ENCODE measurements at regions not wholly inside any gene's neighbourhood (a gene's known extent, or its start where the extent isn't known, plus 50 kb on each side); places are given as distances from the start of the nearest gene placed in this dataset.
A peak's percentile ranks its signal among the peaks of the same experiment; 100 is the strongest.
"Not testable (repeated sequence)": the region's sequence is repeated elsewhere in the genome, so short reads cannot be mapped to it uniquely, and the experiment has no call there.

- no peak for DNase-seq
Observed at GRCh38 chr4:13903901-13904300, 276.4 kb upstream of the BOD1L1 start.

- no peak for DNase-seq
Observed at GRCh38 chr4:13905543-13905942, 278.0 kb upstream of the BOD1L1 start.

GRCh38 chr4:13906727-13907126, 279.2 kb upstream of the BOD1L1 start:
- no peak for DNase-seq

DNA sequence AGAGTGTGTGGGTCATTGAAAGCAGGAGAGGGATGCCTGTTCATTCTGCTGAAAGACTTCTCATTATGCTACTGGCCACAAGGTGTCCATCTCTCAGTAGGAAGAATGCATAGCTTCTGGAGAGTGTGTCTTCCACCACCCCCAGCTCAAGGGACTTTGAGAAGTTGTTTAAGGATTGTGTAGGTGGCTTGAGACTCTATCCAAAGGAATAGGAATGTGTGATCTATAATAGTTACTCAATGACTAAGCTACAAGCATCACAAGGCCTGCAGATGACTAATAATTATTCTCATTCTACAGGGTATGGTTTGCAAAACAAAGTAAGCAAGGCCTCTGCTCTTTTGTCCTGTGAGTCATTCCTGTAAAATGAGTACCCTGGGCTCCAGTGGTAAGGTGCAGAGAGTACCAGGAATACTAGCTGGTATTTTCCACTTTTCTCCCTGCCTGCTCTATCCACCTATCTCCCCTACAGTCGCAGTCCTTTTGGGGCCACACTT, 279.8 kb upstream of the BOD1L1 start:
- peak; percentile 13 for DNase-seq

GRCh38 chr4:13908455-13908854, 280.9 kb upstream of the BOD1L1 start:
- DNase-seq = no peak

- no peak for DNase-seq
Observed at GRCh38 chr4:13910556-13910955, 283.0 kb upstream of the BOD1L1 start.

- DNase-seq = no peak
Observed at GRCh38 chr4:13911256-13911655, 283.7 kb upstream of the BOD1L1 start.

DNA sequence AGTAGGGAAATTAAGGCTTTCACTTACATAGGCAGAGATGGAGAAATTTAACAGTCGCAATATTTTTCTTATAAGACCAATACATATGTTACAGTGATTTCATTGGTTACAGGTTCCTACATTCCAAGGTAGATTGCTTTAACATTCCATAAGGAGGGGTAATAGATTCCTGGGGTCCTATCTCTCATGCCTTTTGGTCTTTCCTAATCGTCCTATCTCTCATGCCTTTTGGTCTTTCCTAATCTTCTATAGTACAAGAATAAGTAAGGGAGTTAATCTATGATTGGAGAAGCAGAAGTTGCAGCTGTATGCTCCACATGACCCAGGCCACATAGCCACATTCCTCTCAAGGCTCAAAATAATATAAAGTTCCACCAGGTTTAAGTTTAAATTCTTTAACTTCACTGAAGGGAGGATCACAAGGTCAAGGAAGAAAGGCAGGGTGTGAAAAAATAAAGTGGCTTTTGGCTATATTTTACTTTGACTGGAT, 285.0 kb upstream of the BOD1L1 start:
- DNase-seq = no peak

DNA sequence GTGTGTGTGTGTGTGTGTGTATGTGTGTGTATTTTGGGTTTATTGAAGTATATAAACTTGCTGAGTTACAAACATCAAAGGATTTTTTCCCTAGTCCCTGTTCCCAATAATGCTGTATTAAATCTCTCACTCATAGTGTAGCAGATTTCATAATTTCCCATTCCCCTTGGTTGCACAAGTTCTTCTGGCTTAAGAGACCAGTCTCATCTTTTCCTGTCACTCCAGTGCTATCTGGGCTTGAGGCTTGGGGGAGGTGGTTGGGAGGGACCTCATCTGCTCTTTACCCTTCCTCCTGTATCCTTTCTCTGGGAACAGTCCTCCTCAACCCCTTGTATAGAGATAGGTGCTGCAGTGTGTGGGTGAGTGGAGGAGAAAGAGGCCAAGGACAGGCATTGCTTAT, 285.4 kb upstream of the BOD1L1 start:
- no peak for DNase-seq

GRCh38 chr4:13917015-13917414, 289.5 kb upstream of the BOD1L1 start:
- no peak for DNase-seq

DNA sequence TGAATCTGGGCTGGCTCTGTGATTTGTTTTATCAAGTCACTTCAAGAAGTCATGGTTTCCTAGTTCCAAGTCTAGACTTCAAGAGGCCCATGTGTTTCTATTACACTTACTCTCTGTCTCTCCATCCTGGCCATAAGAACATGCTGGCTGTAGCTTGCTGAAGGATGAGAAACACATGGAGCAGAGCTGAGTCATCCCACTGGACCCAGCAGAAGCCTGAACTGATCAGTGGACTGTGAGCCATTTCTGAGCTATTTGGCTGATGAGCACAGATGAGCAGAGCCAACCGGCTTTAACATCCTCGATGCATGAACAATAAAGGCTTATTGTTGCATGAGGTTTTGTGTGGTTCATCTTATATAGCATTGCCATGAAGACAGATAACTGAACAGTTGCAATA, 290.6 kb upstream of the BOD1L1 start:
- DNase-seq = no peak

DNA sequence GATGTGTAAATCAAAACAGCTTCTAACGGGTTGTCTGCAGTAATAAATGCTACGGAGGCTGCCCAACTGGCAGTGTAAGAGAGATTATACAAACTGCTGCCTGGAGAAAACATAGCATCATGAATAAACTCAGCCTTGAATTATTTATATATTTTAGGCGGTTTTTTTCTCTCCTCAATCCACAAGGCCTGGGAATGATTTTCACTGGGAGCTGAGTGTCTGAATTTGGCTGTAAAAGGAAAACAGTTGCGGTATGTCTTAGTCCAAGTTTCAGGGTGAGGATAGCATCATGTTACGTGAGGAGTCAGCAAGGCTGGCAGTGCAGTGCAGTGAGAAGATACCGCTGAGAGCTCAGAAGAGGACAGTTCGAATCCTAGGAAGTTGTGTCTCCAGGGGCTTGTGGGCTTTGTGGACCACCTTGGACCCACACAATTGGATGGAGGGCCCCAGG, 291.5 kb upstream of the BOD1L1 start:
- DNase-seq = no peak

- no peak for DNase-seq
Observed at GRCh38 chr4:13920111-13920875, 292.8 kb upstream of the BOD1L1 start.

- DNase-seq = peak; percentile 21
Observed at GRCh38 chr4:13920901-13921300, 293.4 kb upstream of the BOD1L1 start.

GRCh38 chr4:13921805-13922204, 294.3 kb upstream of the BOD1L1 start:
- no peak for DNase-seq

DNA sequence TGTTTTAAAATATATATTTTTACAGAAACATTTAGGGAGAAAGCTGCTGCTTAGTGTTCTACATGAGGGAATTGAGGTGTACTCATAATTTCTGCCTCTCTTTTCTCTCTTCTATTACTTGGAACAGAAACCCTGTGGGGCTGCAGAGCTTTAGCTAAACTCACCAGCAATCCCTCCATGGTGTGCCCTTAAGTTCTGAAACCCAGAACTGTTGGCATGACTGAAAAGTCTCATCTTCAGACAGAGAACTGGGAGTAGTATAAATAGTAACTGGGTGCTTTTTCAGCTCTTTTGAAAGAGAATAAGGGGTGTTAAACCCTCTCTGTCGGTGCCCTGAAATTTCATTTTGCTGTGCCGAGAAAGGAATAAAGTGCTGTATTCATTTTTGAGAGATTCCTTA, 294.9 kb upstream of the BOD1L1 start:
- no peak for DNase-seq

DNA sequence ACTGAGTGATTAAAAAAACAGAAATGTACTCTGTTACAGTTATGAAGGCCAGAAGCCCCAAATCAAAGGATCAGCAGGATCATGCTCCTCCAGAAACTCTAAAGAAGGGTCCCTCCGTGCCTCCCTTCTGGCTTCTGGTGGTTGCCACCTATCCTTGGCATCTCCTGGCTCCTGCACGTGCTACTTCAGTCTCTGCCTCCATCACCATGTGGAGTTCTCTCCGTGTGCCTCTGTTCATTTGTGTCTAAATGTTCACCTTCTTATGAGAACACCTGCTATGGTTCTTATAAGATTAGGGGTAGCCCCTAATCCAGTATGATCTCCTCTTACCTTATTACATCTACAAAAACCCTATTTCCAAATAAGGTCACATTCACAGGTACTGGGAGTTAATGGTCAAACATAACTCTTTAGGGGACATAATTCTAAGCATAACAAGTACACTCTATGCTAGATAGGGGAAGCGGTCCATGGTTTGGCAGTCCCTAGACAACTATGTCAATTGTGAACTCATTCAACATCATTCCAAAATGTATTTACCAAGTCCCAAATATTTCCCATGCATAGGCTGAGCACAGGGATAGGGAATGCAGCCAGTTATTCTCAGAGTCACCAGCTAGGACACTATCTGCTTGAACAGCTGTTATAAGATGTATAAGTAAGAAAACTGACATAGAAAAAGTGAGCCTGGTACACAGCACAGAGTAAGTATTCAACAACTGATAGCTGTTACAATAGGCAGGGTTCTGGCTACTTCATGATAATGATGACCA, 295.5 kb upstream of the BOD1L1 start:
- no peak for DNase-seq

GRCh38 chr4:13924900-13925299, 297.4 kb upstream of the BOD1L1 start:
- DNase-seq = not testable (repeated sequence)

DNA sequence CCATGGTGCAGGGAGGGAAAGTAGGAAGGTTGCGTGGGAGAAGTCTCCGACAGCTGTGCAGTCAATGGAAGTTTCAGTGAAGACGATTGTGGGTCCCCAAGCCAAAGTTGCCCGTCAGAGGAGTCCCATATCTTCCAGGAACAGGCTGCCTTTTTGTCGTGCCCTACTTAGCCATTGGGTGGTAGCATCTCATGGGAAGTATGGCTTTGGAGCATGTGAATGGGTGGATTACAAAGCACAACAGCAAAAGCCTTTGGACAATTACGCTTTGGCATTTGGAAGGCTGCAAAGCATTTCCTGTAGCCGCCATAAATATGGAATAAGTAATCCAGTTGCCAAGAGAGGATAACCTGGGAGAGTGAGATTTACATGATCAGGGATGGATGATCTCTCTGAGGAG, 300.7 kb upstream of the BOD1L1 start:
- no peak for DNase-seq

DNA sequence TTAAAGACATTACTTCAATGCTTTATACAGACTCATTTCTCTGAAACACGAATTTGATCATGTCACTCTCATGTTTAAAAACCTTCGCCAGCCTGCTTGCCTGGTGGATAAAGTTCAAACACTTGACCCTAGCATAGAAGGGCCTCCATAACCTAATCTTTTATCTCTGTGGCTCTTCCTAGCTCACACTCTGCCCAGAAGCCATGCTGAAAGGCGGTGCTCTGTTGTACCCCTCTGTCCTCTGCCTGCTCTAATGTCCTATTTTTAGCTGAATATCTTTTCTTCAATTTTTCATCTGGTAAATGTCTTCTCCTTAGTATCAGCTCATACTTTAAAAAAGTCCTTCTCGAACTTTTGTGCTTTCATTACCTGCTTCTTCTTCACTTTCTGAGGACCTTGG, 302.6 kb upstream of the BOD1L1 start:
- no peak for DNase-seq

DNA sequence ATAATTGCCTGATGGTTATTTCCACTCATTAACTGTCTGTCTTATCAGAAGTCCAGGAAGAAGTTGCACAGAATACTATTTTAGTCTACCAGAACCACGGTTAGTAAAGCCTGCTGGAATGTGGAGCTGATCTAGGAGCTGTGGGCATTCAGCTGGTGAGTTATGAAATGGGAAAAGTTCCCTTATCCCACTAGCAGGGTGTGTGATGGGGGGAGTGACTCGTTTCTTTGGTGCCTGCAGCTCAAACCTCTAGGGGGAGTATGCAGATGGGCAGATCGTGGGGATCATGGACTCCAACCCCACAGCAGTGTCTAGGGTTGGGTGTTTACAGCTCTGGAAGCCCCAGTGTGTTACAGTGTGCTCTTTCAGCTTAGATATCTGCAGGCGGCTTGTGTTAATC, 305.7 kb upstream of the BOD1L1 start:
- no peak for DNase-seq

DNA sequence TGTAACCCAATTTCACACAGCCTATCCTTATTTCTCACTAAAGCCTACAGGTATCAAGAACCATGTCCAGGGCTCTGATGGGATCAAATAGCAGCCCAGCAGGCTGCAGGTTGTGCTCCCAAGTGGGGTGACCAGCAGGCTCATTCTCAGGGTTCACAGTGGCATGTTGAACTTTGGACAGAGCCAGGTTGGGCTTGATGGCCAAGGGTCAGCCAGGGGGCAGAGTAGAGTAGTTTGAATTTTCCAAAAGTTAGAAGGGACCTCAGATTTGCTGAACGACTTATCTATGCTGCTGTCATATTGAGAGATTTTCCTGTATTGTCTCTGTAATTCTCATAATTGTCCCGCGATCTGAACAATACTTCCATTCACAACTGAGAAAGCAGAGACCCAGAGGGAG, 310.8 kb upstream of the BOD1L1 start:
- no peak for DNase-seq

GRCh38 chr4:13940921-13941320, 313.4 kb upstream of the BOD1L1 start:
- no peak for DNase-seq

- DNase-seq = no peak
Observed at GRCh38 chr4:13942977-13943376, 315.5 kb upstream of the BOD1L1 start.
